MCF 10A (cell line): ENCODE measurements at regions not wholly inside any gene's neighbourhood (a gene's known extent, or its start where the extent isn't known, plus 50 kb on each side); places are given as distances from the start of the nearest gene placed in this dataset.
A peak's percentile ranks its signal among the peaks of the same experiment; 100 is the strongest.

Source experiments
- BruUV-seq: library from RNA; stranded (reverse); fragments of 400-500 nt; replicated peaks from 2 replicates; lab custom pipeline; 2021; lab: Mats Ljungman, UMichigan
- CTCF ChIA-PET: fragments of 300-600 bp; sonication (Branson Sonifier 250); formaldehyde crosslinking; extraction: SDS; loops from one replicate; lab custom pipeline; 2021; ENCODE audit warnings: antibody characterized with exemption, inconsistent platforms; lab: Yijun Ruan, JAX
- POLR2A ChIA-PET: fragments of 300-600, 350-650 bp; sonication (Branson Sonifier 250); formaldehyde crosslinking; extraction: SDS; loops from one replicate; lab custom pipeline; 2020; ENCODE audit warnings: antibody characterized with exemption, inconsistent platforms; lab: Yijun Ruan, JAX
- DNase-seq: peaks from one replicate; pipeline ENCODE4 v3.0.0-alpha.2; 2018; ENCODE audit not compliant: unreplicated experiment
- H3K27ac Mint-ChIP-seq: one replicate; pipeline ENCODE4 v1.8.0; 2022; ENCODE audit warnings: mild to moderate bottlenecking, low read depth, mixed read lengths; ENCODE audit not compliant: unreplicated experiment
- H3K27me3 Mint-ChIP-seq: one replicate; pipeline ENCODE4 v1.8.0; 2022; ENCODE audit warnings: mixed read lengths; ENCODE audit not compliant: insufficient read depth, unreplicated experiment
- H3K36me3 Mint-ChIP-seq: one replicate; pipeline ENCODE4 v1.8.0; 2022; ENCODE audit warnings: mild to moderate bottlenecking, moderate library complexity, mixed read lengths; ENCODE audit not compliant: insufficient read depth, unreplicated experiment
- H3K4me1 Mint-ChIP-seq: one replicate; pipeline ENCODE4 v1.8.0; 2022; ENCODE audit warnings: mixed read lengths; ENCODE audit not compliant: insufficient read depth, unreplicated experiment
- H3K4me3 Mint-ChIP-seq: one replicate; pipeline ENCODE4 v1.8.0; 2022; ENCODE audit warnings: mild to moderate bottlenecking, moderate library complexity, mixed read lengths; ENCODE audit not compliant: unreplicated experiment
- H3K9me3 Mint-ChIP-seq: one replicate; pipeline ENCODE4 v1.8.0; 2022; ENCODE audit warnings: mixed read lengths; ENCODE audit not compliant: unreplicated experiment
- CTCF ChIP-seq: fragments of 200-600 bp; IDR thresholded peaks from one replicate; pipeline ENCODE4 v1.8.0; 2022; ENCODE audit warnings: antibody characterized with exemption, mild to moderate bottlenecking; ENCODE audit not compliant: unreplicated experiment
- intact Hi-C: fragments of 100-400 bp; cut with micrococcal nuclease; formaldehyde crosslinking; loops from 2 replicates; pipeline ENCODE4 v1.14.1; 2022

GRCh38 chr20:10984913-10985312, 311.1 kb upstream of the JAG1 start:
- Mint-ChIP-seq H3K36me3 (no peaks in the 10 kb centered on the region), H3K4me1 (peaks cover 25% of the 10 kb centered on the region), H3K9me3 (no peaks in the 10 kb centered on the region), H3K27me3 (no peaks in the 10 kb centered on the region), H3K4me3 (no peak overlapping the region), H3K27ac (peak overlapping the region; percentile 18)
- no peak for DNase-seq
- ChIA-PET CTCF (interaction anchor here (0.6 to 0.9 kb wide), 4 partner anchors 19 to 558 kb away, joined by 3 to 4 read pairs (median 3); no protein-coding TSS in a partner anchor), POLR2A (interaction anchor here (1.0 to 4.0 kb wide), 3 partner anchors 17 to 30 kb away, joined by 4 to 24 read pairs (median 4); no protein-coding TSS in a partner anchor)
- intact Hi-C loops: no loop called here
- no peak for TF ChIP-seq CTCF
- BruUV-seq: no TSS peak

- DNase-seq: peak; percentile 62
- Mint-ChIP-seq H3K27ac (peak overlapping the region; percentile 18), H3K4me3 (no peak overlapping the region), H3K9me3 (no peaks in the 10 kb centered on the region), H3K4me1 (peaks cover 25% of the 10 kb centered on the region), H3K27me3 (no peaks in the 10 kb centered on the region), H3K36me3 (no peaks in the 10 kb centered on the region)
- ChIA-PET CTCF (interaction anchor here (0.6 to 1.7 kb wide), 7 partner anchors 9 to 558 kb away, joined by 3 to 6 read pairs (median 3); no protein-coding TSS in a partner anchor), POLR2A (interaction anchor here (1.0 to 4.0 kb wide), 6 partner anchors 12 to 33 kb away, joined by 3 to 24 read pairs (median 5); no protein-coding TSS in a partner anchor)
- no peak for TF ChIP-seq CTCF
- intact Hi-C loops: no loop called here
- BruUV-seq: no TSS peak
Measured at GRCh38 chr20:10985536-10985935, 311.7 kb upstream of the JAG1 start.

GRCh38 chr20:10986586-10986985, 312.8 kb upstream of the JAG1 start:
- Mint-ChIP-seq H3K27ac (no peak overlapping the region), H3K9me3 (no peaks in the 10 kb centered on the region), H3K4me3 (no peak overlapping the region), H3K4me1 (peaks cover 25% of the 10 kb centered on the region), H3K27me3 (no peaks in the 10 kb centered on the region), H3K36me3 (no peaks in the 10 kb centered on the region)
- ChIA-PET CTCF (interaction anchor here (0.6 to 1.7 kb wide), 6 partner anchors 10 to 507 kb away, joined by 3 to 6 read pairs (median 3); no protein-coding TSS in a partner anchor), POLR2A (interaction anchor here (0.7 to 4.0 kb wide), 9 partner anchors 8 to 551 kb away, joined by 3 to 24 read pairs (median 6); partner anchors contain the start of gene SLX4IP)
- intact Hi-C loops: no loop called here
- no peak for DNase-seq
- no peak for TF ChIP-seq CTCF
- no TSS peak for BruUV-seq

- Mint-ChIP-seq H3K36me3 (no peaks in the 10 kb centered on the region), H3K9me3 (no peaks in the 10 kb centered on the region), H3K4me1 (peaks cover 21% of the 10 kb centered on the region), H3K27me3 (no peaks in the 10 kb centered on the region), H3K27ac (peak overlapping the region; percentile 42), H3K4me3 (no peak overlapping the region)
- no peak for TF ChIP-seq CTCF
- no peak for DNase-seq
- intact Hi-C loops: no loop called here
- ChIA-PET CTCF (interaction anchor here (0.6 to 1.3 kb wide), 5 partner anchors 129 to 1984 kb away, joined by 3 to 5 read pairs (median 3); no protein-coding TSS in a partner anchor), POLR2A (interaction anchor here (0.6 to 4.0 kb wide), 10 partner anchors 9 to 344 kb away, joined by 3 to 24 read pairs (median 4); partner anchors contain the start of gene JAG1)
- no TSS peak for BruUV-seq
Measured at GRCh38 chr20:10987651-10988383, 314.0 kb upstream of the JAG1 start.
